HL-60 (cell line): ENCODE measurements at regions not wholly inside any gene's neighbourhood (a gene's known extent, or its start where the extent isn't known, plus 50 kb on each side); places are given as distances from the start of the nearest gene placed in this dataset.

Source experiments
- POLR2AphosphoS5 ChIP-seq: IDR thresholded peaks from 2 replicates; pipeline ENCODE4 v1.6.1; 2012; ENCODE audit warnings: low read depth
- TF ChIP-seq, protein P1 (sequence below): IDR thresholded peaks from 2 replicates; pipeline ENCODE4 v1.6.1; 2012; ENCODE audit warnings: low read depth; ENCODE audit not compliant: insufficient replicate concordance

DNA sequence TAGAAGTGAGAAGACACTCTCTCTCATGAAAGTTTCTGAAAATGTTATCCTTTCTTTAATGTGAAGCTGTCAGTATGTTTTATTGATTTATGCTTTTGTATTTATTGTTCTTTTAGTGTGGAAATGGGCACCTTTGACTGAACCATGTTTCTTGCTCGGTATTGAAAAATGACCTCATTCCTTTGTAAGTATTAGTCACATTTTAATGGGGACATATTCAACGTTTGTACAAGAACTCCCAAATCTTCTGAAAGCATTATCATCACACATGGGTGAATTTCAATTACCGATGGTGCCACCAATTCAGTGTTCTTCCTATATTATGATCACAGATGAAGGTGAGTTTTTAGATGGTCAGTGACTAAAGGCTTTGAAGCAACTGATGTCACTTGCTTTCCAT lies 371.8 kb upstream of the GCFC2 start:
- no peak for TF ChIP-seq POLR2AphosphoS5
- TF ChIP-seq, protein P1, sequence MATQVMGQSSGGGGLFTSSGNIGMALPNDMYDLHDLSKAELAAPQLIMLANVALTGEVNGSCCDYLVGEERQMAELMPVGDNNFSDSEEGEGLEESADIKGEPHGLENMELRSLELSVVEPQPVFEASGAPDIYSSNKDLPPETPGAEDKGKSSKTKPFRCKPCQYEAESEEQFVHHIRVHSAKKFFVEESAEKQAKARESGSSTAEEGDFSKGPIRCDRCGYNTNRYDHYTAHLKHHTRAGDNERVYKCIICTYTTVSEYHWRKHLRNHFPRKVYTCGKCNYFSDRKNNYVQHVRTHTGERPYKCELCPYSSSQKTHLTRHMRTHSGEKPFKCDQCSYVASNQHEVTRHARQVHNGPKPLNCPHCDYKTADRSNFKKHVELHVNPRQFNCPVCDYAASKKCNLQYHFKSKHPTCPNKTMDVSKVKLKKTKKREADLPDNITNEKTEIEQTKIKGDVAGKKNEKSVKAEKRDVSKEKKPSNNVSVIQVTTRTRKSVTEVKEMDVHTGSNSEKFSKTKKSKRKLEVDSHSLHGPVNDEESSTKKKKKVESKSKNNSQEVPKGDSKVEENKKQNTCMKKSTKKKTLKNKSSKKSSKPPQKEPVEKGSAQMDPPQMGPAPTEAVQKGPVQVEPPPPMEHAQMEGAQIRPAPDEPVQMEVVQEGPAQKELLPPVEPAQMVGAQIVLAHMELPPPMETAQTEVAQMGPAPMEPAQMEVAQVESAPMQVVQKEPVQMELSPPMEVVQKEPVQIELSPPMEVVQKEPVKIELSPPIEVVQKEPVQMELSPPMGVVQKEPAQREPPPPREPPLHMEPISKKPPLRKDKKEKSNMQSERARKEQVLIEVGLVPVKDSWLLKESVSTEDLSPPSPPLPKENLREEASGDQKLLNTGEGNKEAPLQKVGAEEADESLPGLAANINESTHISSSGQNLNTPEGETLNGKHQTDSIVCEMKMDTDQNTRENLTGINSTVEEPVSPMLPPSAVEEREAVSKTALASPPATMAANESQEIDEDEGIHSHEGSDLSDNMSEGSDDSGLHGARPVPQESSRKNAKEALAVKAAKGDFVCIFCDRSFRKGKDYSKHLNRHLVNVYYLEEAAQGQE: no peak
